ENCODE measurements at regions not wholly inside any gene's neighbourhood (a gene's known extent, or its start where the extent isn't known, plus 50 kb on each side); places are given as distances from the start of the nearest gene placed in this dataset.
A peak's percentile ranks its signal among the peaks of the same experiment; 100 is the strongest.

- Mint-ChIP-seq H3K27me3 (ENCODE audit: unreplicated experiment) (no peaks in the 10 kb centered on the region), H3K27ac (ENCODE audit: unreplicated experiment) (no peak overlapping the region), H3K4me1 (ENCODE audit: low read depth, unreplicated experiment) (peaks cover 11% of the 10 kb centered on the region), H3K9me3 (ENCODE audit: low read depth, unreplicated experiment) (no peaks in the 10 kb centered on the region), H3K36me3 (ENCODE audit: insufficient read depth, unreplicated experiment) (no peaks in the 10 kb centered on the region), H3K4me3 (ENCODE audit: low read depth, unreplicated experiment) (no peak overlapping the region)
- no peak for TF ChIP-seq CTCF (IDR thresholded peaks at IDR 0.05; ENCODE audit: unreplicated experiment)
- intact Hi-C loops (cut with micrococcal nuclease; ENCODE audit: unreplicated experiment), result no loop called here
- CTCF ChIA-PET, result no interaction called here
- DNase-seq, result no peak
- BruUV-seq (replicated peaks), result no TSS peak
These were observed 166.0 kb downstream of the TRMT11 start for GRCh38 chr6:126152372-126152745.

- Mint-ChIP-seq H3K36me3 (ENCODE audit: insufficient read depth, unreplicated experiment) (no peaks in the 10 kb centered on the region), H3K4me3 (ENCODE audit: low read depth, unreplicated experiment) (no peak overlapping the region), H3K27ac (ENCODE audit: unreplicated experiment) (no peak overlapping the region), H3K9me3 (ENCODE audit: low read depth, unreplicated experiment) (no peaks in the 10 kb centered on the region), H3K27me3 (ENCODE audit: unreplicated experiment) (no peaks in the 10 kb centered on the region), H3K4me1 (ENCODE audit: low read depth, unreplicated experiment) (peaks cover 12% of the 10 kb centered on the region)
- intact Hi-C loops (cut with micrococcal nuclease; ENCODE audit: unreplicated experiment), result no loop called here
- no TSS peak for BruUV-seq (replicated peaks)
- DNase-seq, result no peak
- no peak for TF ChIP-seq CTCF (IDR thresholded peaks at IDR 0.05; ENCODE audit: unreplicated experiment)
- CTCF ChIA-PET, result no interaction called here
These were observed 167.3 kb downstream of the TRMT11 start for GRCh38 chr6:126153661-126154060.

- BruUV-seq (replicated peaks), result no TSS peak
- Mint-ChIP-seq H3K4me3 (ENCODE audit: low read depth, unreplicated experiment) (no peak overlapping the region), H3K9me3 (ENCODE audit: low read depth, unreplicated experiment) (no peaks in the 10 kb centered on the region), H3K4me1 (ENCODE audit: low read depth, unreplicated experiment) (peaks cover 12% of the 10 kb centered on the region), H3K27ac (ENCODE audit: unreplicated experiment) (no peak overlapping the region), H3K27me3 (ENCODE audit: unreplicated experiment) (no peaks in the 10 kb centered on the region), H3K36me3 (ENCODE audit: insufficient read depth, unreplicated experiment) (no peaks in the 10 kb centered on the region)
- CTCF ChIA-PET, result no interaction called here
- no peak for TF ChIP-seq CTCF (IDR thresholded peaks at IDR 0.05; ENCODE audit: unreplicated experiment)
- intact Hi-C loops (cut with micrococcal nuclease; ENCODE audit: unreplicated experiment), result no loop called here
- DNase-seq, result peak; percentile 2
These were observed 170.6 kb downstream of the TRMT11 start for GRCh38 chr6:126156973-126157372.

- BruUV-seq (replicated peaks), result no TSS peak
- CTCF ChIA-PET, result no interaction called here
These were observed 172.2 kb upstream of the CENPW start for GRCh38 chr6:126167726-126168125.

More at GRCh38 chr6:126167726-126168125, 172.2 kb upstream of the CENPW start:
- Mint-ChIP-seq H3K27me3 (ENCODE audit: unreplicated experiment) (no peaks in the 10 kb centered on the region), H3K4me1 (ENCODE audit: low read depth, unreplicated experiment) (no peaks in the 10 kb centered on the region), H3K36me3 (ENCODE audit: insufficient read depth, unreplicated experiment) (no peaks in the 10 kb centered on the region), H3K4me3 (ENCODE audit: low read depth, unreplicated experiment) (no peak overlapping the region), H3K27ac (ENCODE audit: unreplicated experiment) (no peak overlapping the region), H3K9me3 (ENCODE audit: low read depth, unreplicated experiment) (peaks cover 4% of the 10 kb centered on the region)
- no peak for TF ChIP-seq CTCF (IDR thresholded peaks at IDR 0.05; ENCODE audit: unreplicated experiment)
- intact Hi-C loops (cut with micrococcal nuclease; ENCODE audit: unreplicated experiment), result no loop called here
- no peak for DNase-seq
